K562 (cell line): ENCODE measurements at regions not wholly inside any gene's neighbourhood (a gene's known extent, or its start where the extent isn't known, plus 50 kb on each side); places are given as distances from the start of the nearest gene placed in this dataset.

Source experiments
- ATAC-seq: fragments of 200-7000 bp; cut with Tn5 transposase; 3 replicates; pipeline ENCODE4 v1.9.1; 2020; ENCODE audit warnings: moderate library complexity
- BruUV-seq: library from RNA; stranded (reverse); fragments of 400-500 nt; replicated peaks from 2 replicates; lab custom pipeline; 2021; lab: Mats Ljungman, UMichigan
- CTCF ChIA-PET: fragments of 300-600 bp; formaldehyde crosslinking; extraction: SDS; loops from one replicate; lab custom pipeline; 2021; ENCODE audit warnings: low intra/inter-chr PET ratio; lab: Yijun Ruan, JAX
- POLR2A ChIA-PET: fragments of 300-600, 350-650 bp; sonication (Branson Sonifier 250); formaldehyde crosslinking; extraction: SDS; loops from one replicate; lab custom pipeline; 2021; ENCODE audit warnings: antibody characterized with exemption, inconsistent platforms; lab: Yijun Ruan, JAX
- DNase-seq, 4 experiments: peaks; one replicate each; pipeline versions ENCODE4 v3.0.0 to v3.0.0-alpha.2; 2011 to 2018; ENCODE audit warnings: low spot score in 3 of 4, mixed read lengths in 3 of 4; ENCODE audit errors: extremely low read depth in 1 of 4
- FAIRE-seq: peaks from 2 replicates; lab custom pipeline; 2011; peaks lifted over from hg19 to GRCh38; lab: Jason Lieb, UNC
- H2AFZ ChIP-seq: 2 replicates; pipeline ENCODE4 v1.6.0; 2011; ENCODE audit warnings: low read depth, low read length, control low read depth, inconsistent platforms
- H3K27ac ChIP-seq: fragments of 200-600 bp; 3 replicates; pipeline ENCODE4 v1.8.0; 2011; ENCODE audit warnings: low read depth, mild to moderate bottlenecking, control low read depth, inconsistent platforms, low read length, moderate library complexity, mixed read lengths; ENCODE audit errors: extremely low read depth
- H3K27me3 ChIP-seq, 2 experiments: fragments of 300-600 bp in 1 of 2; 2 replicates in 1 of 2; 3 replicates in 1 of 2; pipeline versions ENCODE4 v1.6.0 to v1.8.0; 2011; ENCODE audit warnings: inconsistent platforms in 2 of 2, low read length in 2 of 2, mild to moderate bottlenecking in 1 of 2, mixed read lengths in 1 of 2, moderate library complexity in 1 of 2; ENCODE audit not compliant: control insufficient read depth in 2 of 2, insufficient read depth in 2 of 2
- H3K36me3 ChIP-seq: fragments of 300-600 bp; 3 replicates; pipeline ENCODE4 v1.8.0; 2011; ENCODE audit warnings: mild to moderate bottlenecking, low read length, inconsistent platforms; ENCODE audit not compliant: control insufficient read depth, insufficient read depth
- H3K4me1 ChIP-seq, 2 experiments: fragments of 200-600 bp in 1 of 2; replicated peaks in 1 of 2; 2 replicates in 1 of 2; 3 replicates in 1 of 2; pipeline versions ENCODE4 v1.5.1 to v1.8.0; 2011; ENCODE audit warnings: inconsistent platforms in 2 of 2, low read length in 2 of 2, mild to moderate bottlenecking in 1 of 2, mixed read lengths in 1 of 2, moderate library complexity in 1 of 2; ENCODE audit not compliant: control insufficient read depth in 2 of 2, insufficient read depth in 2 of 2
- H3K4me2 ChIP-seq: 2 replicates; pipeline ENCODE4 v1.6.1; 2011; ENCODE audit warnings: low read length, control low read depth, inconsistent platforms, mixed read lengths; ENCODE audit not compliant: insufficient read depth
- H3K4me3 ChIP-seq: fragments of 200-600 bp; sonication (generic), shearing (Covaris generic); 2 replicates; pipeline ENCODE4 v1.5.1; 2016; ENCODE audit warnings: control low read depth, inconsistent platforms
- H3K79me2 ChIP-seq: fragments of 200-600 bp; 3 replicates; pipeline ENCODE4 v1.8.0; 2011; ENCODE audit warnings: low read length, inconsistent platforms; ENCODE audit not compliant: control insufficient read depth, insufficient read depth
- H3K9ac ChIP-seq, 2 experiments: 2 replicates each; pipeline versions ENCODE4 v1.6.0 to v1.6.1; 2011; ENCODE audit warnings: low read depth in 2 of 2, low read length in 2 of 2, control low read depth in 1 of 2, inconsistent platforms in 1 of 2, mild to moderate bottlenecking in 1 of 2, mixed read lengths in 1 of 2; ENCODE audit not compliant: insufficient read depth in 1 of 2
- H3K9me1 ChIP-seq: one replicate; pipeline ENCODE4 v1.6.0; 2011; ENCODE audit warnings: inconsistent platforms, mild to moderate bottlenecking, low read length, moderate library complexity; ENCODE audit not compliant: control insufficient read depth, insufficient read depth
- H3K9me3 ChIP-seq: replicated peaks from 2 replicates; pipeline ENCODE4 v1.5.1; 2011; ENCODE audit warnings: low read depth, low read length, inconsistent platforms; ENCODE audit not compliant: control insufficient read depth, insufficient read depth
- H4K20me1 ChIP-seq: replicated peaks from 2 replicates; pipeline ENCODE4 v1.6.1; 2011; ENCODE audit warnings: low read length, inconsistent platforms, mixed read lengths; ENCODE audit not compliant: control insufficient read depth, insufficient read depth
- CBX8 ChIP-seq: fragments of 200-600 bp; sonication (generic); IDR thresholded peaks from 2 replicates; pipeline ENCODE4 v1.6.1; 2012; ENCODE audit warnings: borderline replicate concordance, mixed run types, low read depth, mild to moderate bottlenecking, moderate library complexity, mixed read lengths, low read length, control low read depth, inconsistent platforms; ENCODE audit not compliant: poor library complexity, severe bottlenecking; ENCODE audit errors: extremely low read depth
- E2F8 ChIP-seq: fragments of 450-650 bp; IDR thresholded peaks from 2 replicates; pipeline ENCODE4 v1.7.1; 2018; ENCODE audit warnings: mild to moderate bottlenecking, low read depth; ENCODE audit not compliant: partially characterized antibody
- MEF2A ChIP-seq: IDR thresholded peaks from 2 replicates; pipeline ENCODE4 v1.6.1; 2011; ENCODE audit warnings: low read depth, mild to moderate bottlenecking, low read length, moderate library complexity; ENCODE audit not compliant: control insufficient read depth
- SMARCB1 ChIP-seq: IDR thresholded peaks from 2 replicates; pipeline ENCODE4 v1.6.1; 2011; ENCODE audit warnings: improper control_type of control experiment, low read depth; ENCODE audit not compliant: insufficient read length
- WGBS: fragments of 100-300 bp; shearing (Covaris generic); methylation state at CpG from one replicate; pipeline ENCODE4 v1.1.6; 2016; ENCODE audit warnings: low coverage, mixed read lengths; ENCODE audit not compliant: insufficient coverage; ENCODE audit errors: missing lambda C conversion rate; 5-methylcytosine and 5-hydroxymethylcytosine counted together
- in situ Hi-C: fragments of 300-500 bp; cut with MboI; formaldehyde crosslinking; loops from 4 replicates; pipeline ENCODE4 v1.15.0; 2018; ENCODE audit warnings: inconsistent platforms, mixed read lengths
- intact Hi-C: fragments of 100-400 bp; cut with micrococcal nuclease; formaldehyde crosslinking; loops from 2 replicates; pipeline ENCODE4 v1.14.2; 2022

- H3K9ac ChIP-seq: no peak overlapping the region
- POLR2A ChIA-PET: no interaction called here
- H3K4me1 ChIP-seq: no peaks in the 10 kb centered on the region
- no peaks in the 10 kb centered on the region for H3K9me1 ChIP-seq
- DNase-seq (no peak), ATAC-seq (no peak), FAIRE-seq (no peak)
- H2AFZ ChIP-seq: no peak overlapping the region
- intact Hi-C loops (no loop called here), in situ Hi-C loops (no loop called here)
- H3K4me3 ChIP-seq: no peak overlapping the region
- BruUV-seq: no TSS peak
- no peaks in the 10 kb centered on the region for H3K79me2 ChIP-seq
- H3K27me3 ChIP-seq: no peaks in the 10 kb centered on the region
- no peak overlapping the region for H3K27ac ChIP-seq
- H3K36me3 ChIP-seq: no peaks in the 10 kb centered on the region
- CTCF ChIA-PET: no interaction called here
- TF ChIP-seq MEF2A: no peak
- no peak for TF ChIP-seq E2F8
- no peak for TF ChIP-seq CBX8
- no peak for TF ChIP-seq SMARCB1
- WGBS: 7% methylated on average over 1 of the region's 1 CpG
- H3K9me3 ChIP-seq: no peaks in the 10 kb centered on the region
- H4K20me1 ChIP-seq: no peaks in the 10 kb centered on the region
- H3K4me2 ChIP-seq: no peak overlapping the region
Observed at GRCh38 chr13:34583181-34583580, 358.9 kb upstream of the NBEA start.
